Esophagus muscularis mucosa (tissue), 3 donors: ENCODE measurements at regions not wholly inside any gene's neighbourhood (a gene's known extent, or its start where the extent isn't known, plus 50 kb on each side); places are given as distances from the start of the nearest gene placed in this dataset.

Experiments used
- POLR2A ChIP-seq: fragments of 450-650 bp; IDR thresholded peaks from one replicate; pipeline ENCODE4 v1.6.1; 2017; ENCODE audit warnings: antibody characterized with exemption, moderate library complexity, mild to moderate bottlenecking, low read depth
- POLR2AphosphoS5 ChIP-seq, 2 donors: sonication (generic); formaldehyde crosslinking; IDR thresholded peaks; one replicate each; pipeline ENCODE4 v1.6.1; 2017; ENCODE audit warnings: antibody characterized with exemption in 2 of 2
- TF ChIP-seq, protein P1 (sequence below), 3 experiments: fragments of 200-600 bp in 2 of 3; fragments of 450-650 bp in 1 of 3; sonication (generic) in 2 of 3; IDR thresholded peaks; one replicate each; pipeline ENCODE4 v1.5.1; 2017 to 2019; ENCODE audit warnings: antibody characterized with exemption in 3 of 3, mild to moderate bottlenecking in 2 of 3, moderate library complexity in 1 of 3

DNA sequence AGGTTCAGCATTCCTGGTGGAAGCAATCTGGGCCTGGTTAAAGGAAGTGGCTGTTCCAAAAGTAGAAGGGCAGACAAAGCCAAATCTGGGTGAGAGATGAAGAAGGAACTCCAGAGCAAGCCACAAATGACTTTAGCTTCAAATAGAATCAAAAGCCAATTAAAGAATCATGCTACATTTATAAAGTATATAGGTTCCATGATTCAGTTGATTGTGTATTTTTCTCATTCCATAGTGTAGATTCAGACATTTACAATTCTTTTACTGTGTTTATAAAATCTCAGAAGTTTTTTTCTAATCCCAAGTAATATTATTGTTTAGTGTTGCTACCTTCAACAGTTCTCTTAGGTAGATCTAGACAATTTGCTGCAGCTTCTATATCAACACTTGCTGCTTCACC is 262.0 kb downstream of the PLK2 start:
- TF ChIP-seq, protein P1, sequence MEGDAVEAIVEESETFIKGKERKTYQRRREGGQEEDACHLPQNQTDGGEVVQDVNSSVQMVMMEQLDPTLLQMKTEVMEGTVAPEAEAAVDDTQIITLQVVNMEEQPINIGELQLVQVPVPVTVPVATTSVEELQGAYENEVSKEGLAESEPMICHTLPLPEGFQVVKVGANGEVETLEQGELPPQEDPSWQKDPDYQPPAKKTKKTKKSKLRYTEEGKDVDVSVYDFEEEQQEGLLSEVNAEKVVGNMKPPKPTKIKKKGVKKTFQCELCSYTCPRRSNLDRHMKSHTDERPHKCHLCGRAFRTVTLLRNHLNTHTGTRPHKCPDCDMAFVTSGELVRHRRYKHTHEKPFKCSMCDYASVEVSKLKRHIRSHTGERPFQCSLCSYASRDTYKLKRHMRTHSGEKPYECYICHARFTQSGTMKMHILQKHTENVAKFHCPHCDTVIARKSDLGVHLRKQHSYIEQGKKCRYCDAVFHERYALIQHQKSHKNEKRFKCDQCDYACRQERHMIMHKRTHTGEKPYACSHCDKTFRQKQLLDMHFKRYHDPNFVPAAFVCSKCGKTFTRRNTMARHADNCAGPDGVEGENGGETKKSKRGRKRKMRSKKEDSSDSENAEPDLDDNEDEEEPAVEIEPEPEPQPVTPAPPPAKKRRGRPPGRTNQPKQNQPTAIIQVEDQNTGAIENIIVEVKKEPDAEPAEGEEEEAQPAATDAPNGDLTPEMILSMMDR (IDR thresholded peaks at IDR 0.05): no peak
- TF ChIP-seq POLR2AphosphoS5 (IDR thresholded peaks at IDR 0.05) (no peak), POLR2A (no peak)
